ENCODE measurements at regions not wholly inside any gene's neighbourhood (a gene's known extent, or its start where the extent isn't known, plus 50 kb on each side); places are given as distances from the start of the nearest gene placed in this dataset.

DNA sequence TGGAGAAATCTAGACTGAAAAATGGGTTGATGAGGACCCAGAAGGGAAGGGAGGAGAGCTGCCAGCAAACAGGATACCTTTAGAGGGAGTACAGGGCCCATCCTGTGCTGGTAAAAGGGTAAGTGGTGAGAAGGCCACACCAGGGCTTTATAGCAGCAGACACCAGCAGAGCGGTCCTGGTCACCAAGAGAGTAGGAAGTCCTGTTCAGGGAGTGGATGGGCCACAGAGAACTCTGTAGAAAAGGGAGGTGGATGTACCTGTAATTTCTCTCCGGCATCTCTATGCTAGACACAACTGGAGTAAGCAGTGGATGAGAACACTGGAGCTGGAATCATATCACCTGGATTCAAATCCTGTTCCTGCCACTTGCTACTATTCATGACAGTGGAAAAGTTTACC, 867.2 kb downstream of the CCSER2 start:
- TF ChIP-seq, protein P1, sequence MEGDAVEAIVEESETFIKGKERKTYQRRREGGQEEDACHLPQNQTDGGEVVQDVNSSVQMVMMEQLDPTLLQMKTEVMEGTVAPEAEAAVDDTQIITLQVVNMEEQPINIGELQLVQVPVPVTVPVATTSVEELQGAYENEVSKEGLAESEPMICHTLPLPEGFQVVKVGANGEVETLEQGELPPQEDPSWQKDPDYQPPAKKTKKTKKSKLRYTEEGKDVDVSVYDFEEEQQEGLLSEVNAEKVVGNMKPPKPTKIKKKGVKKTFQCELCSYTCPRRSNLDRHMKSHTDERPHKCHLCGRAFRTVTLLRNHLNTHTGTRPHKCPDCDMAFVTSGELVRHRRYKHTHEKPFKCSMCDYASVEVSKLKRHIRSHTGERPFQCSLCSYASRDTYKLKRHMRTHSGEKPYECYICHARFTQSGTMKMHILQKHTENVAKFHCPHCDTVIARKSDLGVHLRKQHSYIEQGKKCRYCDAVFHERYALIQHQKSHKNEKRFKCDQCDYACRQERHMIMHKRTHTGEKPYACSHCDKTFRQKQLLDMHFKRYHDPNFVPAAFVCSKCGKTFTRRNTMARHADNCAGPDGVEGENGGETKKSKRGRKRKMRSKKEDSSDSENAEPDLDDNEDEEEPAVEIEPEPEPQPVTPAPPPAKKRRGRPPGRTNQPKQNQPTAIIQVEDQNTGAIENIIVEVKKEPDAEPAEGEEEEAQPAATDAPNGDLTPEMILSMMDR (IDR thresholded peaks at IDR 0.05) = no peak
- TF ChIP-seq POLR2A (IDR thresholded peaks at IDR 0.05) = no peak
